ENCODE measurements at regions not wholly inside any gene's neighbourhood (a gene's known extent, or its start where the extent isn't known, plus 50 kb on each side); places are given as distances from the start of the nearest gene placed in this dataset.

GRCh38 chr10:85043207-85043606 is 714.8 kb downstream of the CCSER2 start:
- no peak overlapping the region for H3K27ac ChIP-seq (ENCODE audit: low read depth in 1 of 2, low read length in 2 of 2)
- H3K4me1 ChIP-seq (ENCODE audit: insufficient read depth, low read length) = no peaks in the 10 kb centered on the region
- DNase-seq (no peak), ATAC-seq (ENCODE audit: poor library complexity) (no peak)
- Mint-ChIP-seq H3K9me3 (peaks cover 12% of the 10 kb centered on the region), H3K4me1 (ENCODE audit: low read depth) (no peaks in the 10 kb centered on the region), H3K36me3 (ENCODE audit: low read depth) (no peaks in the 10 kb centered on the region), H3K27ac (no peak overlapping the region), H3K4me3 (no peak overlapping the region), H3K27me3 (no peaks in the 10 kb centered on the region)
- POLR2A ChIA-PET = no interaction called here
- H3K36me3 ChIP-seq (ENCODE audit: insufficient read depth, low read length) = no peaks in the 10 kb centered on the region
- intact Hi-C loops (cut with DNase I, micrococcal nuclease) = no loop called here
- no peaks in the 10 kb centered on the region for H3K27me3 ChIP-seq (ENCODE audit: control insufficient read depth in 1 of 2, insufficient read depth in 2 of 2, low read length in 2 of 2)
- CTCF ChIA-PET = no interaction called here
- no peak for TF ChIP-seq CTCF (IDR thresholded peaks at IDR 0.05)
- H3K9me3 ChIP-seq (ENCODE audit: control insufficient read depth in 1 of 2, insufficient read depth in 1 of 2, low read length in 2 of 2) = peaks cover 7% of the 10 kb centered on the region in 2 experiments
- H3K4me3 ChIP-seq (ENCODE audit: low read length) = no peak overlapping the region

- no peaks in the 10 kb centered on the region for H3K27me3 Mint-ChIP-seq
- ATAC-seq (ENCODE audit: poor library complexity) (no peak), DNase-seq (no peak)
- CTCF ChIA-PET = no interaction called here
- H3K27ac ChIP-seq (ENCODE audit: low read depth in 1 of 2, low read length in 2 of 2) = no peak overlapping the region
- H3K9me3 Mint-ChIP-seq = peaks cover 10% of the 10 kb centered on the region
- no peaks in the 10 kb centered on the region for H3K36me3 Mint-ChIP-seq (ENCODE audit: low read depth)
- no peak overlapping the region for H3K27ac Mint-ChIP-seq
- H3K27me3 ChIP-seq (ENCODE audit: control insufficient read depth in 1 of 2, insufficient read depth in 2 of 2, low read length in 2 of 2) = no peaks in the 10 kb centered on the region
- H3K9me3 ChIP-seq (ENCODE audit: control insufficient read depth in 1 of 2, insufficient read depth in 1 of 2, low read length in 2 of 2) = peaks cover 3% of the 10 kb centered on the region in 2 experiments
- no peaks in the 10 kb centered on the region for H3K4me1 Mint-ChIP-seq (ENCODE audit: low read depth)
- no peaks in the 10 kb centered on the region for H3K4me1 ChIP-seq (ENCODE audit: insufficient read depth, low read length)
- intact Hi-C loops (cut with DNase I, micrococcal nuclease) = no loop called here
- H3K4me3 ChIP-seq (ENCODE audit: low read length) = no peak overlapping the region
- no peak overlapping the region for H3K4me3 Mint-ChIP-seq
- TF ChIP-seq CTCF (IDR thresholded peaks at IDR 0.05) = no peak
- H3K36me3 ChIP-seq (ENCODE audit: insufficient read depth, low read length) = no peaks in the 10 kb centered on the region
- POLR2A ChIA-PET = no interaction called here
These were observed 716.7 kb downstream of the CCSER2 start for GRCh38 chr10:85045046-85045445.

- no peak for DNase-seq
- H3K27me3 ChIP-seq (ENCODE audit: control insufficient read depth in 1 of 2, insufficient read depth in 2 of 2, low read length in 2 of 2) = no peaks in the 10 kb centered on the region
- H3K36me3 ChIP-seq (ENCODE audit: insufficient read depth, low read length) = no peaks in the 10 kb centered on the region
- CTCF ChIA-PET = no interaction called here
- H3K27ac ChIP-seq (ENCODE audit: low read depth in 1 of 2, low read length in 2 of 2) = no peak overlapping the region
- Mint-ChIP-seq H3K9me3 (peaks cover 9% of the 10 kb centered on the region), H3K4me3 (no peak overlapping the region), H3K4me1 (ENCODE audit: low read depth) (no peaks in the 10 kb centered on the region), H3K36me3 (ENCODE audit: low read depth) (no peaks in the 10 kb centered on the region), H3K27ac (no peak overlapping the region), H3K27me3 (no peaks in the 10 kb centered on the region)
- no peak for ATAC-seq (ENCODE audit: poor library complexity)
- intact Hi-C loops (cut with DNase I, micrococcal nuclease) = no loop called here
- POLR2A ChIA-PET = no interaction called here
- no peak overlapping the region for H3K4me3 ChIP-seq (ENCODE audit: low read length)
- H3K9me3 ChIP-seq (ENCODE audit: control insufficient read depth in 1 of 2, insufficient read depth in 1 of 2, low read length in 2 of 2) = peaks cover 0 to 3% of the 10 kb centered on the region in 2 experiments
- TF ChIP-seq CTCF (IDR thresholded peaks at IDR 0.05) = no peak
- H3K4me1 ChIP-seq (ENCODE audit: insufficient read depth, low read length) = no peaks in the 10 kb centered on the region
These were observed 718.9 kb downstream of the CCSER2 start for GRCh38 chr10:85047170-85047834.
